Transverse colon (tissue), 4 donors: ENCODE measurements at regions not wholly inside any gene's neighbourhood (a gene's known extent, or its start where the extent isn't known, plus 50 kb on each side); places are given as distances from the start of the nearest gene placed in this dataset.

Source experiments
- DNase-seq: peaks from one replicate; pipeline ENCODE4 v3.0.0-alpha.2; 2019
- H3K27ac ChIP-seq, 4 donors: fragments of 200-600 bp; sonication (generic); 2 replicates each; pipeline ENCODE4 v1.5.1; 2016 to 2018; ENCODE audit warnings: inconsistent platforms in 4 of 4
- H3K27me3 ChIP-seq: fragments of 200-600 bp; sonication (generic); 2 replicates; pipeline ENCODE4 v1.5.1; 2017; ENCODE audit warnings: inconsistent platforms
- H3K36me3 ChIP-seq, 4 donors: fragments of 200-600 bp; sonication (generic); 2 replicates each; pipeline ENCODE4 v1.5.1; 2017 to 2019; ENCODE audit warnings: inconsistent platforms in 4 of 4
- H3K4me1 ChIP-seq, 4 donors: fragments of 200-600 bp; sonication (generic); 2 replicates each; pipeline ENCODE4 v1.5.1; 2017 to 2020; ENCODE audit warnings: inconsistent platforms in 4 of 4
- H3K4me3 ChIP-seq, 4 donors: fragments of 200-600 bp; sonication (generic); 1 replicate in 1 of 4; 2 replicates in 3 of 4; pipeline versions ENCODE4 v1.5.1 to v1.6.1; 2017 to 2019; ENCODE audit warnings: inconsistent platforms in 4 of 4
- H3K9me3 ChIP-seq, 2 donors: fragments of 200-600 bp; sonication (generic); 2 replicates each; pipeline ENCODE4 v1.5.1; 2017 to 2019; ENCODE audit warnings: inconsistent platforms in 2 of 2
- CTCF ChIP-seq, 5 experiments: fragments of 200-600 bp in 3 of 5; fragments of 450-650 bp in 2 of 5; sonication (generic) in 3 of 5; IDR thresholded peaks; 1 replicate in 2 of 5; 2 replicates in 3 of 5; pipeline ENCODE4 v1.5.1; 2016 to 2017; ENCODE audit warnings: antibody characterized with exemption in 5 of 5, inconsistent platforms in 3 of 5, mild to moderate bottlenecking in 2 of 5, moderate library complexity in 1 of 5
- EP300 ChIP-seq: sonication (generic); formaldehyde crosslinking; IDR thresholded peaks from one replicate; pipeline ENCODE4 v1.6.1; 2017; ENCODE audit warnings: antibody characterized with exemption, low read depth
- POLR2A ChIP-seq: fragments of 450-650 bp; IDR thresholded peaks from one replicate; pipeline ENCODE4 v1.6.1; 2016; ENCODE audit warnings: antibody characterized with exemption, mild to moderate bottlenecking, moderate library complexity
- POLR2AphosphoS5 ChIP-seq, 3 donors: sonication (generic); formaldehyde crosslinking; IDR thresholded peaks; one replicate each; pipeline ENCODE4 v1.6.1; 2016; ENCODE audit warnings: antibody characterized with exemption in 3 of 3
- WGBS, 2 donors: methylation state at CpG; one replicate each; pipeline ENCODE4 v1.1.5; 2018; ENCODE audit warnings: low coverage in 1 of 2; 5-methylcytosine and 5-hydroxymethylcytosine counted together
- in situ Hi-C, 4 donors: fragments of 200-750 bp; cut with MboI; loops; one replicate each; pipeline versions ENCODE4 v1.15.0 to v1.15.1; 2017; ENCODE audit warnings: low sequenced_read_pairs in 3 of 4, low pct_ligation_motif_present in 1 of 4, low pct_unique_long_range_greater_than_20kb in 1 of 4
- intact Hi-C: fragments of 100-400 bp; cut with DNase I; formaldehyde crosslinking; loops from one replicate; pipeline ENCODE4 v1.15.1; 2023; ENCODE audit warnings: low total_unique reads

GRCh38 chr10:131669838-131670237 lies 231.0 kb upstream of the PPP2R2D start:
- Histone ChIP-seq H3K36me3 (no peaks in the 10 kb centered on the region), H3K27me3 (no peaks in the 10 kb centered on the region), H3K27ac (no peak overlapping the region), H3K9me3 (no peaks in the 10 kb centered on the region), H3K4me1 (no peaks in the 10 kb centered on the region), H3K4me3 (no peak overlapping the region)
- in situ Hi-C loops (no loop called here), intact Hi-C loops (no loop called here)
- TF ChIP-seq EP300 (no peak), POLR2A (no peak), CTCF (IDR thresholded peaks at IDR 0.05) (no peak), POLR2AphosphoS5 (IDR thresholded peaks at IDR 0.05) (no peak)
- 75 to 83% methylated on average over 1 of the region's 1 CpG for WGBS, 2 donors
- no peak for DNase-seq

GRCh38 chr10:131670341-131670740 lies 230.5 kb upstream of the PPP2R2D start:
- H3K27ac ChIP-seq, result no peak overlapping the region
- no peaks in the 10 kb centered on the region for H3K27me3 ChIP-seq
- DNase-seq, result no peak
- in situ Hi-C loops (no loop called here), intact Hi-C loops (no loop called here)
- WGBS, 2 donors, result 62% methylated on average over 5 of the region's 5 CpGs; no CpG with 5 or more reads in 1 of the 2 donors
- H3K36me3 ChIP-seq, result no peaks in the 10 kb centered on the region
- H3K9me3 ChIP-seq, result no peaks in the 10 kb centered on the region
- TF ChIP-seq POLR2A (no peak), EP300 (no peak), POLR2AphosphoS5 (IDR thresholded peaks at IDR 0.05) (no peak), CTCF (IDR thresholded peaks at IDR 0.05) (no peak)
- no peak overlapping the region for H3K4me3 ChIP-seq
- no peaks in the 10 kb centered on the region for H3K4me1 ChIP-seq

- Histone ChIP-seq H3K4me1 (no peaks in the 10 kb centered on the region), H3K27me3 (no peaks in the 10 kb centered on the region), H3K27ac (no peak overlapping the region), H3K36me3 (no peaks in the 10 kb centered on the region), H3K9me3 (no peaks in the 10 kb centered on the region), H3K4me3 (no peak overlapping the region)
- no peak for DNase-seq
- in situ Hi-C loops, result no loop called here
- intact Hi-C loops, result no loop called here
- TF ChIP-seq POLR2AphosphoS5 (IDR thresholded peaks at IDR 0.05) (no peak), CTCF (IDR thresholded peaks at IDR 0.05) (no peak), EP300 (no peak), POLR2A (no peak)
- 75% methylated on average over 7 of the region's 7 CpGs; no CpG with 5 or more reads in 1 of the 2 donors for WGBS, 2 donors
Measured at GRCh38 chr10:131673396-131673795, 227.4 kb upstream of the PPP2R2D start.

- TF ChIP-seq CTCF (IDR thresholded peaks at IDR 0.05) (no peak), POLR2A (no peak), POLR2AphosphoS5 (IDR thresholded peaks at IDR 0.05) (no peak), EP300 (no peak)
- H3K4me3 ChIP-seq, result no peak overlapping the region
- H3K36me3 ChIP-seq, result no peaks in the 10 kb centered on the region
- no peaks in the 10 kb centered on the region for H3K9me3 ChIP-seq
- H3K4me1 ChIP-seq, result no peaks in the 10 kb centered on the region
- H3K27ac ChIP-seq, result no peak overlapping the region
- intact Hi-C loops, result no loop called here
- DNase-seq, result no peak
- in situ Hi-C loops, result no loop called here
- WGBS, 2 donors, result 87% methylated on average over 9 of the region's 9 CpGs; no CpG with 5 or more reads in 1 of the 2 donors
- no peaks in the 10 kb centered on the region for H3K27me3 ChIP-seq
Measured at GRCh38 chr10:131674130-131674529, 226.7 kb upstream of the PPP2R2D start.
